Smooth muscle cell (in vitro differentiated cells): ENCODE measurements at regions not wholly inside any gene's neighbourhood (a gene's known extent, or its start where the extent isn't known, plus 50 kb on each side); places are given as distances from the start of the nearest gene placed in this dataset.
A peak's percentile ranks its signal among the peaks of the same experiment; 100 is the strongest.

ENCODE experiments used
- DNase-seq: peaks from one replicate; lab custom pipeline; 2025; ENCODE audit not compliant: unreplicated experiment; lab: John Stamatoyannopoulos, UW
- H2AFZ ChIP-seq: fragments of 200-600 bp; sonication (generic); 2 replicates; pipeline ENCODE4 v1.6.0; 2016; ENCODE audit warnings: antibody characterized with exemption, low read depth, mild to moderate bottlenecking
- H3F3A ChIP-seq: fragments of 200-600 bp; sonication (generic); 2 replicates; pipeline ENCODE4 v1.6.0; 2017; ENCODE audit warnings: antibody characterized with exemption, low read depth
- H3K27ac ChIP-seq: fragments of 200-600 bp; sonication (generic); 2 replicates; pipeline ENCODE4 v1.5.1; 2016; ENCODE audit warnings: low read depth, mild to moderate bottlenecking
- H3K27me3 ChIP-seq: fragments of 200-600 bp; sonication (generic); 2 replicates; pipeline ENCODE4 v1.6.1; 2016; ENCODE audit warnings: low read depth, mild to moderate bottlenecking
- H3K36me3 ChIP-seq: fragments of 200-600 bp; sonication (generic); 2 replicates; pipeline ENCODE4 v1.5.1; 2016; ENCODE audit warnings: low read depth
- H3K4me1 ChIP-seq: fragments of 200-600 bp; sonication (generic); 2 replicates; pipeline ENCODE4 v1.5.1; 2016; ENCODE audit warnings: low read depth
- H3K4me2 ChIP-seq: fragments of 200-600 bp; sonication (generic); 2 replicates; pipeline ENCODE4 v1.6.0; 2016; ENCODE audit warnings: mild to moderate bottlenecking
- H3K4me3 ChIP-seq: fragments of 200-600 bp; sonication (generic); 2 replicates; pipeline ENCODE4 v1.5.1; 2016; ENCODE audit warnings: mild to moderate bottlenecking
- H3K79me2 ChIP-seq: fragments of 200-600 bp; sonication (generic); 2 replicates; pipeline ENCODE4 v1.6.0; 2016; ENCODE audit warnings: low read depth, mild to moderate bottlenecking
- H3K9ac ChIP-seq: fragments of 200-600 bp; sonication (generic); 2 replicates; pipeline ENCODE4 v1.6.0; 2016; ENCODE audit warnings: low read depth
- H3K9me3 ChIP-seq: fragments of 200-600 bp; sonication (generic); replicated peaks from 2 replicates; pipeline ENCODE4 v1.5.1; 2016; ENCODE audit warnings: low read depth
- H4K20me1 ChIP-seq: fragments of 200-600 bp; sonication (generic); 2 replicates; pipeline ENCODE4 v1.6.0; 2016; ENCODE audit warnings: low read depth
- CTCF ChIP-seq: fragments of 200-600 bp; sonication (generic); IDR thresholded peaks from 2 replicates; pipeline ENCODE4 v1.5.1; 2017; ENCODE audit warnings: borderline replicate concordance, mild to moderate bottlenecking, antibody characterized with exemption; ENCODE audit not compliant: insufficient read depth, poor library complexity, severe bottlenecking
- WGBS: methylation state at CpG from one replicate; pipeline ENCODE4 v1.1.7; 2016; ENCODE audit warnings: low lambda C conversion rate; 5-methylcytosine and 5-hydroxymethylcytosine counted together

DNA sequence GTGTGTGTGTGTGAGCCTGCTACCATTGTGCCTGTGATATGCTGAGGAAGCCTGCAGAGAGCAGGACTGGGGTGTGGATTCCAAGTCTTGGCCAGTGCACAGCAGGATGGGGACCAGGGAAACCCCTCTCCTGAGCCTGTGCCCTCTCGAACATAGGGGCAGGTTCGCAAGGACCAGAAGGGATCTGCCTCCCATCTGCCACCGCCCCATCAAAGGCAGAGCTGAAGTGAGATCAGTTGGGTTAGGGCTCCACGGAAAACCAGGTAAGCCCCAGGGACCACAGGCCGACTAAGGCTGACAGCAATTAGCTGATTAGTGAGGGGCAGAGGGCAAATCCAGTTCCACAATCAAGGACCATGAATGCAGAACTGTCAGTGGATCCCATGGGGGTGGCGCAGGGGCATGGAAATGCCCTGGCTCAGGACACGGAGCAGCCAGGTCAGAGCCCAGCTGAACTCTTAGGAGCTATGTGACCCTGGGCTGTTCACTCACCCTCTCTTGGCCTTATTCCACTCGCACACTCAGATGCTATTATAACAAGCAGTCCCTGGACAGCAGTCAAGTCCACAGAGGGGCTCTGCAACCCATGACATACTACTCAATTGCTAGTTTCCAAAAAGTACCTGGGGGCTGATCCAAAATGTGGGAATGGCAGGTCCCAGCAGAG lies 84.2 kb upstream of the ID2 start:
- H3K4me1 ChIP-seq, result no peaks in the 10 kb centered on the region
- H3K79me2 ChIP-seq, result no peaks in the 10 kb centered on the region
- no peaks in the 10 kb centered on the region for H3K36me3 ChIP-seq
- no peak for DNase-seq
- peak overlapping the region; percentile 39 for H3K9ac ChIP-seq
- no peak for TF ChIP-seq CTCF
- H3K4me3 ChIP-seq, result no peak overlapping the region
- H3F3A ChIP-seq, result peaks cover 13% of the 10 kb centered on the region
- no peak overlapping the region for H3K4me2 ChIP-seq
- H2AFZ ChIP-seq, result no peak overlapping the region
- H4K20me1 ChIP-seq, result no peaks in the 10 kb centered on the region
- peak overlapping the region; percentile 83 for H3K27ac ChIP-seq
- H3K9me3 ChIP-seq, result no peaks in the 10 kb centered on the region
- WGBS, result 85% methylated on average over 8 of the region's 8 CpGs
- H3K27me3 ChIP-seq, result no peaks in the 10 kb centered on the region

DNA sequence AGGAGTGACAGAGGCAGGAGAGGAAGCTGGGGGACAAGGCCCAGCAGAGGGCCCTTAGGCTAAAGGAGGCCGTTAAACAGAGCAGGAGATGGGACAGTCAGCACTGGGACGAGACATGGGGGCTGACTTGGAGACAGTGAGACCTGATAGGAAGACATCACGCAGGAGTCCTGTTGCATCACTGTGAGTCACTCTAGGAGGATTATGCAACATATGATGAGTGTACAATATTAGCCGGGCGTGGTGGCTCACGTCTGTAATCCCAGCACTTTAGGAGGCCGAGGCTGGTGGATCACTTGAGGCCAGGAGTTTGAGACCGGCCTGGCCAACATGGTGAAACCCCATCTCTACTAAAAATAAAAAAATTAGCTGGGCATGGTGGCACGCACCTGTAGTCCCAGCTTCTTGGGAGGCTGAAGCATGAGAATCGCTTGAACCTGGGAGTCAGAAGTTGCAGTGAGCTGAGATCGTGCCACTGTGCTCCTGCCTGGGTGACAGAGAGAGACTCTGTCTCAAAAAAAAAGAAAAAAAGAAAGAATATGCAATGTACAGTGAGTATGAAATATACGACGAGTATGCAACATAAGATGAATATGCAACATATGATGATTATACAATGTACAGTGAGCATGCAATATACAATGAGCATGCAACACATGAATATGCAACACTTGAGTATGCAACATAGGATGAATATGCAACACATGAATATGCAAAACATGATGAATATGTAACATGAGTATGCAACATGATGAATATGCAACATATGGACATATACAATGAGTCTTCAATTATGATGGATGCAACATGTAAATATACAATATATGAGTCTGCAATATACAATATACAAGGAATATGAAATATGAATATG lies 83.3 kb upstream of the ID2 start:
- WGBS, result 42% methylated on average over 13 of the region's 13 CpGs
- Histone ChIP-seq H3F3A (peaks cover 13% of the 10 kb centered on the region), H4K20me1 (no peaks in the 10 kb centered on the region), H3K4me2 (no peak overlapping the region), H2AFZ (no peak overlapping the region), H3K4me1 (no peaks in the 10 kb centered on the region), H3K4me3 (no peak overlapping the region), H3K9me3 (no peaks in the 10 kb centered on the region), H3K9ac (peak overlapping the region; percentile 39), H3K27ac (peak overlapping the region; percentile 83), H3K36me3 (no peaks in the 10 kb centered on the region), H3K79me2 (no peaks in the 10 kb centered on the region), H3K27me3 (no peaks in the 10 kb centered on the region)
- no peak for TF ChIP-seq CTCF
- no peak for DNase-seq

DNA sequence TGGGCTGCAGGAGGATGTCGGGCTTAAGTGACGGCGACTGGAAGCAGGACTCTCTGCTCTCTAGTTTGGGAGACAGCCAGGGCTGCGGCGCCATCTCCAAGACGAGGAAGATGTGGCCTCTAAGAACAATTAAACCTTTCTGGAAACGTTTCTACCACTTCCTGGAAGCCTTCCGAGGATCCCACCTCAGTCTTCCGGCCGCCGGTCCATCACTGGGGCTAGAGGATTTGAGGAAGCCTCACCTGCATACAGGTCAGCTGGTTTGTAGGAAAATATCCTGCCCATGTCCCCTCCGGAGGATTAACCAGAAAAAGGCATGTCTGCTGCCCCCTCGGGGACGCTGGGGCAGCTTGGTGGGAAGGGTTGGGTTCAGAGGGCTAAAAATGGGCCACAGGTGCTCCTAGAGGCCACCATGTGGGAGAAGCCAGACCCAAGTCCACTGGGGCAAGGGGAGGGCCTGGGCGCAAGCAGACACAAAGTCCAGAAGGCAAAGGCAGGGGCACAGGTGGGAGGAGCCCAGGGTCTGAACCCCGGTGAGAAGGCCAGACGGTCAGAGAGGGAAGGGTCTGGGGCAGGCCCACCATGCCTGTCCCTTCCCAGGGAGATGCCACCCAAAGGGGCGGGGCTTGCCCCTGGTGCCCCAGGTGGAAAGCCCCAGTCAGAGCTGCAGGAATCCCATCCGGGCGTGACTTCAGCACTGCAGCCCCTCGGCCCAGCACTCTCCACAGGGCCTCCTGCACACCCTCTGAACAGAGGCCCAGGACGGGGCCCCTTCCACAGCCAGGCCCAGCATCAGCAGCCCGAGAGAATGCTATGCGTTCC lies 82.2 kb upstream of the ID2 start:
- no peaks in the 10 kb centered on the region for H3K4me1 ChIP-seq
- 92% methylated on average over 24 of the region's 24 CpGs for WGBS
- no peaks in the 10 kb centered on the region for H3K9me3 ChIP-seq
- no peaks in the 10 kb centered on the region for H3K79me2 ChIP-seq
- no peak overlapping the region for H3K4me3 ChIP-seq
- no peaks in the 10 kb centered on the region for H3K36me3 ChIP-seq
- no peak overlapping the region for H3K9ac ChIP-seq
- H2AFZ ChIP-seq, result no peak overlapping the region
- TF ChIP-seq CTCF, result no peak
- no peak for DNase-seq
- peaks cover 5% of the 10 kb centered on the region for H3F3A ChIP-seq
- no peak overlapping the region for H3K4me2 ChIP-seq
- no peaks in the 10 kb centered on the region for H4K20me1 ChIP-seq
- no peaks in the 10 kb centered on the region for H3K27me3 ChIP-seq
- no peak overlapping the region for H3K27ac ChIP-seq
